Posterior vena cava (tissue), 2 donors: ENCODE measurements at regions not wholly inside any gene's neighbourhood (a gene's known extent, or its start where the extent isn't known, plus 50 kb on each side); places are given as distances from the start of the nearest gene placed in this dataset.

Experiments used
- DNase-seq: peaks from one replicate; pipeline ENCODE4 v3.0.0-alpha.2; 2020; ENCODE audit warnings: low spot score
- intact Hi-C, 2 donors: fragments of 100-400 bp; cut with DNase I; formaldehyde crosslinking; loops; one replicate each; pipeline versions ENCODE4 v1.14.1 to v1.14.2; 2022 to 2023
- donor health status: DM: yes; HTN: yes; CAD: no.
- donor health status: DM: yes; HTN: yes; CAD: no.

DNA sequence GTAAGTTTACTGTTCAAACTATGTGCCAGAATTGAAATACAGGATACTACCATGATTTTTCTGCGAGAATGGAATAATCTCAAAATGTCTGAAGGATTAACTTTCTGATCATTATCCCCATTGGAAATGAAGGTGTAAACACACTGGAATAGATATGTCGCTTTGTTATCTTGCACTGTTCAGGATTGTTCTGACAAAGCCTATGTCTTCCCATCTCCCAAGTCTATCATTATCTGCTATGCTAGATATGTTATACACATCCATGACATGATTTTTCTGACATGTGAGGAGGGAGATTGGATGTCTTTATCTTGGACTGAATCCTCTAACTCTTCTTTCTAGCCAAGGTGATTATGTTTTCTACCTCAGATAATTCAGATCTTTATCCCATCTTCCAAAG is 1239.3 kb upstream of the ADGRL4 start:
- intact Hi-C loops = no loop called here
- DNase-seq = no peak

DNA sequence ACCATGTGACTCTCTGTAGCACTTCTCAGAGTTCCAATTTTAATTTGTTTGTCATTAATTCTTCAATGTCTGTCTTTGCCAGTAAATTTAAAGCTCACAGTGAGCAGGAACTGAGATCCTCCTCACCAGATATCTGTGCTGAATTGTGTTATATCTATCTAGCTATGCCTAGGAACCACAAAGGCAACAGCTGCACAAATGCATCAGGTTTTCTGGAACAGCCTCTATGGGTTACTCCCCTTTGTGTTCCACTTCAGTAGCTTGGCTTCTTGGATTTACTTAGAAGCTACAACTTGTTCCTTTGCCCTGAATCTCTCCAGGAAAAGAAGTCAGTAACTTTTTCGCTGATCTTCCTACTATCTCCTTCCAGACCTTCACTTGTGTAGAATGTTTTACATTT is 1237.8 kb upstream of the ADGRL4 start:
- intact Hi-C loops = no loop called here
- DNase-seq = no peak

- intact Hi-C loops = no loop called here
- no peak for DNase-seq
These were observed 1235.0 kb upstream of the ADGRL4 start for GRCh38 chr1:80241566-80241965.

GRCh38 chr1:80225510-80225909 is 1219.0 kb upstream of the ADGRL4 start:
- no peak for DNase-seq
- intact Hi-C loops = no loop called here

- intact Hi-C loops = loop anchor here in 1 of 2 donors (5.0 kb wide), 1 partner anchor 1034 kb away; no protein-coding TSS in a partner anchor
- no peak for DNase-seq
These were observed 1214.8 kb upstream of the ADGRL4 start for GRCh38 chr1:80221319-80221718.

DNA sequence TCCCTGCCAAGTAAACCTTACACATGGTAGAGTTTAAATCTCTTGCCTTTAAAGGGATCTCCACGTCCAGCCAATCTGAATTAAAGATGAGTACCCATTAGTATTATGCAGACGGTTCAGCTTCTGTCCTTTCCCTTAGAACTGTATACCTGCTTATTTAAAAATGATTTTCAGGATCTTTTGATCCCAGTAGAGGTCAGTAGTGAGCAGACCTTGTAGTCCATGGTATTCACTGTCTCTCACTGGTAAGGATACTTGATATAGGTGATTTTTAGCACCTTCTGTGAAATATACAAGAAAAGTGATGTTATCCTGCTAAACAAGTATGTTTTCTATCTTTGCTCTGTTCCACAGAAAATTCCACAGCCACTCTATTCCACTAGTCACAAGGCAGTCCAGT is 1211.6 kb upstream of the ADGRL4 start:
- intact Hi-C loops = no loop called here
- DNase-seq = no peak

DNA sequence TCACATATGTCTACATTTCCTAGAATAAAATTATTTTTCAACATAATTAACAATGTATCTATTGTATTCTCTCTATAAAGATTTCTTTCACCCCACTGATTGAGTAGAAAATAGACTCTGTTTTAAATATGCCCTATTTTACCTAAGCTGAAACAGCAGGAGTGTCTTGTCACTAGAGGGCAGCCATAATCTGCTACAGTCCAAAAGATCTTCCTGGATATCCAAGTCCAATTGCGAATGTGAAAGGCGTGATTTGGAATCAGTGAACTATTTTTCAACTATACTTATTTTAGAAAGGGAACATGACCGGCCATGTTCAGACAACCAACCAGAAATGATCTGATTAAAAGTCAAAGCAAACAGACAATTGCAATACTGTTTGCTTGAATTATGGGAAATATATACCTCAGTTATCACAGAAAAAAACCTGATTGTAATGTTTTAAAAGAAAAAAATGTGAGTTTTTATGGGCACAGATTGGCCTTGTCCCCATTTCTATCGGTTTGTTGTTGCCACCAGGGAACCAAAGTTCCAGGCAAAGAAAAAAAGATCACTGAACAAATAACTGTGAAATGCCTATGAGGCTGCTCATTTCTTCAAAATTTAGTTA is 1211.0 kb upstream of the ADGRL4 start:
- intact Hi-C loops = no loop called here
- DNase-seq = no peak

DNA sequence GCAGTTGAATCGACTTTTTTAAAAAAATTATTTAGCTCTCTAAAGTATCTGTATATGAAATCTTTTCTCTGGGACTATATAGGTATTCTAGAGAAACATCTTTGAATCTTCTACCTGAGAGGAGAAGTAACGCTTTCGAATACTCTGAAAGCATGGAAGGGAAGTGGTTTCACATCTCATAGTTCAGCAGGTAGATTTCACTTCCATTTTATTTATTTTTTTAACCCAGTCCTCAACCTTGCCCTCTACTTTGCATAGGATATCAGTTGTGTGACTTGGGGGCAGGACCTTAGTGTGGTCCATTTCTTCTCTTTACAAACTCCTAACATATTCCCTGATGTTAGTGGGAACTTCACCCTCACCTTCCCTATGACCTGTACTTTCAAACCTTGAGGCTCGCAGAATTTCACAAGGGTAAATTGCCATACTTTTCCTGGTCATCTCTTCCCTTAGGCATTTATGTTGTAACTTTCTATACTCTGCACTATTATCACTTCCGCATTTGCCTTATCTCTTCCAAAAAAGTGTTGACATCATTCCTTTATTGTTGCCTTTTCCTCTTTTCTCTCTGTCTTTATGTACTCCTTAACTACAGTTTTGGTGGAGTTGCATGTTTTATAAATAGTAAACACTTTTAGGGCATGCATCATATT is 1208.5 kb upstream of the ADGRL4 start:
- no peak for DNase-seq
- intact Hi-C loops = no loop called here

DNA sequence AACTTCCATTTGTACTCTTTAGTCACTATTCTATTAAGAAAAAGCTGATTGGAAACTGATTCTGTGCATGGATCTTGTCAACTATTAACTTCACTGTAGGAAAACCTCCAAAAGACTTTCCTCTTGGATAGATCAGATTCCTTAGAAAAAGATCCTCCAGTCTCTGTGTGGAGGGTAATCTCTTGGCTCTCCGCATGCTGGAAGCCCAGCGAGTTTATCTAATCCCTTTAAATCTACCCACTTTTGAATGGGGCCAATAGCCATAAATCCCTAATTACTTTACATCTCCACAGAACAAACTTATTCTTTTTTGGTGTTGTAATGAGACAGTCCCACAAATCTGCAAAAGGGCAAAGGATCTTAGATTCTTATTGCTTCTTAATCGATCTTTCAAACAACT is 1206.4 kb upstream of the ADGRL4 start:
- intact Hi-C loops = no loop called here
- DNase-seq = no peak

DNA sequence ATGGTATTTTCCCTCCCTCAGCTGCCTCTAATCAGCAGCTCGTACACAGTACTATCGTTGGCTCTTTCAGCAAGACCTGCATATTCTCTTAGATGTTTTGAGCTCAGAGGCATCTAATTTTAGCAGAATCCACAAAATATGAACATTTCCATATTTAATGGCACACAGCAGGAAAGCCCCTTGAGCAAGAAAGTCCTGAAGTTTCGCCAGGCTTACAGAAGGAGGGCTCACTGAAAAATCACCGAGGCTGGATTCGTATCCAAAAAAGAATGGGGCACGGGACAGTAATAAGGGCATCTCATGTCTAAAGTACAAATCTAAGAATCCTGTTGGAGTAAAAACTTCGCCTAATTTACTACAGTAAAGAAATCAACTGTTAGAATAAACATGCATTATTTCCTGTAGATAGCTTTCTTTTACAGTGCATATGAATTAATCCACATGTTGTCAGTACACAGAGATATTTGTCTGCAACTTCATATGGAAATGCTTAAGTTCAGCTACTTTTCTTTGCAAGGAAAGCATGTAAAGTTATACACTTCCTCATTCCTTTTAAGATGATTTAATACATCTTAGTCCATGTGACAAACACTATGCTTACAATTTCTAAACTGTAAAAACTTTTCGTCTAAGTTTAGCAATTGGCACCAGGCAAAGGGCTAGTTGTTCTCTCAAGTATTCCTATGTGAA is 1205.3 kb upstream of the ADGRL4 start:
- intact Hi-C loops = no loop called here

DNA sequence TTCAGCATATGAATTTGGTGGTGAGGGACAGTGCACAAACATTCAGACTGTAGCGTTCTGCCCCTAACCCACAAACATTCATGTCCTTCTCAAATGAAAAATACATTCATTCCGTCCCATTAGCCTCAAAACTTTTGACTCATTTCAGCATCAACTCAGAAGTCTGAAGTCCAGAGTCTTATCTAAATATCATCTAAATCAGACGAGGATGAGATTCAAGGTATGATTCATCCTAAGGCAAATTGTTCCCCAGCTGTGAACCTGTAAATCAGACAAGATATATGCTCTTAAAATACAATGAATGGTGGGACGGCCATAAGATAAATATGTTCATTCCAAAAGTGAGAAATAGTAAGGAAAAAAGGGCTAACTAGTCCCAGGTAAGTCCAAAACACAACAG is 1195.6 kb upstream of the ADGRL4 start:
- no peak for DNase-seq
- intact Hi-C loops = no loop called here

More for the DNA sequence above, 1205.3 kb upstream of the ADGRL4 start:
- no peak for DNase-seq

GRCh38 chr1:80194221-80194620 is 1187.7 kb upstream of the ADGRL4 start:
- no peak for DNase-seq
- intact Hi-C loops = no loop called here

DNA sequence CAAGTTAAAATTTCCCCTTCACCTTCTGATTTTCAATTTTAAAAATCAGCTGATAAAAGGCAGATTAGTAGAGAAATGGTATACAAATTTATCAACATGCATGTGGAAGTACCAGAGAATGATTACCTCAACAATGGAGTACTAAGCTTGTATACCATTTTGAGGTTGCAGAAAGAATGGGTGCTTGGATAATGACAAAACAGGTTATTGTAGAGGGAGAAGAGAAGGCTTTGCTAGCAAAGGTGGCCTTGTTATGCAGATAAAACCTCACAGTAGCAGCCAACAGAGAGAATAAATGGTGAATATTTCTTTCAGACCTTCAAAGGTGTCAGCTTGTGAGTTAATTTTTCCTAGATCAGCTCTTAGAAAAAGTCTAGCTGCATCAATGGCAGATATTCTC is 1174.9 kb upstream of the ADGRL4 start:
- no peak for DNase-seq

GRCh38 chr1:80171631-80172030 is 1165.1 kb upstream of the ADGRL4 start:
- no peak for DNase-seq
- intact Hi-C loops = no loop called here

More for the DNA sequence above, 1174.9 kb upstream of the ADGRL4 start:
- intact Hi-C loops = no loop called here

- intact Hi-C loops = no loop called here
- no peak for DNase-seq
These were observed 1164.4 kb upstream of the ADGRL4 start for GRCh38 chr1:80170811-80171485.

GRCh38 chr1:80164150-80164549 is 1157.6 kb upstream of the ADGRL4 start:
- DNase-seq = no peak
- intact Hi-C loops = no loop called here

DNA sequence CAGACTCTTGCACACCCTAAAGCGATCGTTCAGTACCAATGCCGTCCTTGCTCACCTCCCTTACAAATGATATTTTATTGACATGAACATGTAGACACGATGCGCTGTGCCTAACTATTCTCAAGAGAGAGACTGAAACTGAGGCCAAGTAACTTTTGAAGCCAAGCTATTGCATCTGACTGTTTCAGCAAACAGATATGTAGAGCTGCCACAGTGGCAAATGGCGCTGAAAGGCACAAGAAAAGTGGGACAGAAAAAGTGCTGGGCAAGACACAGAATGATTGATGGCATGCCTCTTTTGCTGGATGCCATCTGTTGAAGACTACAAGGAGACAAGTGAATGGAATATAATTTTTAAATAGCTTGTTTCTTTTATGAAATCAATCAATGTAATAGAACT is 1157.2 kb upstream of the ADGRL4 start:
- DNase-seq = no peak
- intact Hi-C loops = no loop called here

DNA sequence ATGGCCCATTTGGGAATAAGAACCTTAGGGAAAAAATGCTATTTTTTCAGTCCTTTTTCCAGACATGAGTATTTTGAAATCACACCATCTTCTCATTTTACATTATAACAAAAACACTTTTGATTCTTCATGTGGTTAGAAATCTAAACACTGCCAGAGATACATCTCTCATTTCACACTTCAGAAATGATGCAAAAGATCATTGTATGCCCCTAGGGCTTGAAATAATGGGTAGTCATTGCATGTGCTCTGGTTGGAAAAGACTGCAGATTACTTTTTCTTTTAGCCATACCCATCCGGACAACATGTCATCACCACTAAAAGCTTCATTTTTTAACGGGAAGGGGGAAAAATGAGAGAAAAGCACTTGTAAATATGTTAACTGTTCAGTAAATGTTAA is 1152.2 kb upstream of the ADGRL4 start:
- intact Hi-C loops = no loop called here
- no peak for DNase-seq

- intact Hi-C loops = no loop called here
- no peak for DNase-seq
These were observed 1151.7 kb upstream of the ADGRL4 start for GRCh38 chr1:80158266-80158665.

- DNase-seq = no peak
- intact Hi-C loops = no loop called here
These were observed 1148.8 kb upstream of the ADGRL4 start for GRCh38 chr1:80155371-80155770.
